Ishikawa (cell line): ENCODE measurements at regions not wholly inside any gene's neighbourhood (a gene's known extent, or its start where the extent isn't known, plus 50 kb on each side); places are given as distances from the start of the nearest gene placed in this dataset.

ENCODE experiments used
- CEBPB ChIP-seq: IDR thresholded peaks from 2 replicates; pipeline ENCODE4 v1.6.1; 2012
- CREB1 ChIP-seq: IDR thresholded peaks from 2 replicates; pipeline ENCODE4 v1.6.1; 2012; ENCODE audit warnings: low read depth
- EGR1 ChIP-seq: IDR thresholded peaks from 2 replicates; pipeline ENCODE4 v1.6.1; 2012
- EP300 ChIP-seq: IDR thresholded peaks from 2 replicates; pipeline ENCODE4 v1.6.1; 2012; ENCODE audit warnings: borderline replicate concordance
- FOXM1 ChIP-seq: IDR thresholded peaks from 2 replicates; pipeline ENCODE4 v1.6.1; 2012; ENCODE audit warnings: low read depth, borderline replicate concordance
- NFIC ChIP-seq: IDR thresholded peaks from 2 replicates; pipeline ENCODE4 v1.6.1; 2012
- RAD21 ChIP-seq: IDR thresholded peaks from 2 replicates; pipeline ENCODE4 v1.6.1; 2012; ENCODE audit warnings: low read depth
- TAF1 ChIP-seq: IDR thresholded peaks from 2 replicates; pipeline ENCODE4 v1.6.1; 2012; ENCODE audit warnings: low read depth, mild to moderate bottlenecking
- ZBTB7A ChIP-seq: IDR thresholded peaks from 2 replicates; pipeline ENCODE4 v1.6.1; 2012; ENCODE audit warnings: low read depth
- TF ChIP-seq, protein P1 (sequence below): IDR thresholded peaks from 2 replicates; pipeline ENCODE4 v1.6.1; 2012; ENCODE audit warnings: low read depth, mild to moderate bottlenecking
- TF ChIP-seq, protein P2 (sequence below): IDR thresholded peaks from 2 replicates; pipeline ENCODE4 v1.6.1; 2012
- TF ChIP-seq, protein P3 (sequence below): IDR thresholded peaks from 2 replicates; pipeline ENCODE4 v1.6.1; 2012

DNA sequence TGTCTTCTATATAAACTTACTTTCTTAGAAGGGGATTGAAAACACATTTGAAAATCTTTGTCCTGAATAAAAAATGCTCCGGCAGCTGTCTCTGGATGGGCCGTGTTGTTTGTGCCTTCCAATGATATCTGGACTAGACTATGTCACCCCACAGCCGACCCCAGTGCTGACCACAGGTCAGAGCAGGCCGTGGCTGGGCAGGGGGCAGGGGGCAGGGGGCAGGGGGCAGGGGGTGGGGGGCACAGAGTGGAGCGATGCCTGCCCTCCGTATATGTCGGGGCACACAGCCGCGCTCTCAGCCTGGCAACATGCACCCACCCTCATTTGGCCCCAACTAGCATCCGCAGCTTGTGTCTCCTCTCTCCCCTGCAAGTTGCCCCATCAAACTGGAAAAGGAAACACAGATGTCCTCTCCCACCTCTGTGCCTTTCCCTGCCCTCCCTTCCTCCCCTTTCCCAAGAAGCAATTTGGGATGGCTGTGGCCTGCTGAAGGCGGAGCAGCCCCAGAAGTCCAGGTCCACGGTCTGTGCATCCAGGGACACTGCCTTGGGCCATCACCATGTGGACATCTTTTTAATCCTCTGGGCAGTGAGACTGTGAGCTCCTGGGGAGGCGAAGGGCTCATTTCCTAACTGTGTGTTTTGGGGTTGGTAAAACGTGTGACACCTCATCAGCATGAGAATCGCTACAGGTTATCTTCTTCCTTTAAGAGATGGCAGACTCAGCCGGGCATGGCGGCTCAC lies 295.7 kb upstream of the RTL1 start:
- TF ChIP-seq EP300, result no peak
- TF ChIP-seq FOXM1, result no peak
- no peak for TF ChIP-seq CEBPB
- no peak for TF ChIP-seq RAD21
- TF ChIP-seq, protein P1, sequence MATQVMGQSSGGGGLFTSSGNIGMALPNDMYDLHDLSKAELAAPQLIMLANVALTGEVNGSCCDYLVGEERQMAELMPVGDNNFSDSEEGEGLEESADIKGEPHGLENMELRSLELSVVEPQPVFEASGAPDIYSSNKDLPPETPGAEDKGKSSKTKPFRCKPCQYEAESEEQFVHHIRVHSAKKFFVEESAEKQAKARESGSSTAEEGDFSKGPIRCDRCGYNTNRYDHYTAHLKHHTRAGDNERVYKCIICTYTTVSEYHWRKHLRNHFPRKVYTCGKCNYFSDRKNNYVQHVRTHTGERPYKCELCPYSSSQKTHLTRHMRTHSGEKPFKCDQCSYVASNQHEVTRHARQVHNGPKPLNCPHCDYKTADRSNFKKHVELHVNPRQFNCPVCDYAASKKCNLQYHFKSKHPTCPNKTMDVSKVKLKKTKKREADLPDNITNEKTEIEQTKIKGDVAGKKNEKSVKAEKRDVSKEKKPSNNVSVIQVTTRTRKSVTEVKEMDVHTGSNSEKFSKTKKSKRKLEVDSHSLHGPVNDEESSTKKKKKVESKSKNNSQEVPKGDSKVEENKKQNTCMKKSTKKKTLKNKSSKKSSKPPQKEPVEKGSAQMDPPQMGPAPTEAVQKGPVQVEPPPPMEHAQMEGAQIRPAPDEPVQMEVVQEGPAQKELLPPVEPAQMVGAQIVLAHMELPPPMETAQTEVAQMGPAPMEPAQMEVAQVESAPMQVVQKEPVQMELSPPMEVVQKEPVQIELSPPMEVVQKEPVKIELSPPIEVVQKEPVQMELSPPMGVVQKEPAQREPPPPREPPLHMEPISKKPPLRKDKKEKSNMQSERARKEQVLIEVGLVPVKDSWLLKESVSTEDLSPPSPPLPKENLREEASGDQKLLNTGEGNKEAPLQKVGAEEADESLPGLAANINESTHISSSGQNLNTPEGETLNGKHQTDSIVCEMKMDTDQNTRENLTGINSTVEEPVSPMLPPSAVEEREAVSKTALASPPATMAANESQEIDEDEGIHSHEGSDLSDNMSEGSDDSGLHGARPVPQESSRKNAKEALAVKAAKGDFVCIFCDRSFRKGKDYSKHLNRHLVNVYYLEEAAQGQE, result no peak
- no peak for TF ChIP-seq NFIC
- no peak for TF ChIP-seq ZBTB7A
- TF ChIP-seq CREB1, result no peak
- no peak for TF ChIP-seq EGR1
- TF ChIP-seq TAF1, result no peak
- TF ChIP-seq, protein P2, sequence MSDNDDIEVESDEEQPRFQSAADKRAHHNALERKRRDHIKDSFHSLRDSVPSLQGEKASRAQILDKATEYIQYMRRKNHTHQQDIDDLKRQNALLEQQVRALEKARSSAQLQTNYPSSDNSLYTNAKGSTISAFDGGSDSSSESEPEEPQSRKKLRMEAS, result no peak
- TF ChIP-seq, protein P3, sequence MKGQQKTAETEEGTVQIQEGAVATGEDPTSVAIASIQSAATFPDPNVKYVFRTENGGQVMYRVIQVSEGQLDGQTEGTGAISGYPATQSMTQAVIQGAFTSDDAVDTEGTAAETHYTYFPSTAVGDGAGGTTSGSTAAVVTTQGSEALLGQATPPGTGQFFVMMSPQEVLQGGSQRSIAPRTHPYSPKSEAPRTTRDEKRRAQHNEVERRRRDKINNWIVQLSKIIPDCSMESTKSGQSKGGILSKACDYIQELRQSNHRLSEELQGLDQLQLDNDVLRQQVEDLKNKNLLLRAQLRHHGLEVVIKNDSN, result no peak
